ENCODE measurements at regions not wholly inside any gene's neighbourhood (a gene's known extent, or its start where the extent isn't known, plus 50 kb on each side); places are given as distances from the start of the nearest gene placed in this dataset.
A peak's percentile ranks its signal among the peaks of the same experiment; 100 is the strongest.

DNA sequence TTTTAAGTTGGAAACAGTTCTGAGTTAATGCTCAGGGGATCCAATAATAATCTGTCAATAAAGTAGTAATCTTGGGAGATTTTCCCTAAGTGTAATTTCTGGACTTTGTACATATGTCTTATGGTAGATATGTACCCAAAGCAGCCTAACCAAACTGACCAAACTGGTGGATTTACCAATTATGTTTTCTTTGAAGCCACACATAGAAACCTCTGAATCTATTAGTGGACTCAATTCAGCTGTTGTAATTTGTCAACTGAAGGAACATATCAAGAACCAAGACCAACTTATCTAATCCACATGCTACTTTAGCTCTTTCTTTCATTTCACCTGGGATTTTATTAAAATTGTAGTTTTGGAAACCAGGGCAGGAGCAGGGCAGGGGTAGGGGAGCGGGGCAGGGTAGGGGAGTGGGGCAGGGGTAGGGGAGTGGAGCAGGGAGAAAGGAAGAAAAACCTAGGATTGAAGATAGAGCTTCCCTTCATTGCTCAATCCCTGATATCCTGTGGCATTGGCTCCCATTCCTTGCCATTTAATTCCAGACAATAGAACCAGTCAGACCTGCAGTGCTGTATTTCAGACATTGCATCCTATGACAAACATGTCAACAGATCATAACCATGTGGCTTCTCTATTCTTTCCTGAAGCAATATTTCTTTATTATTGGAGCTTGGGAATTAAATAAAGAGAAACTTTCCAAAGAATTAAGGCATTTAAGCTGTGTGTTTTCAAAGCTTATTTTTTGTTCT is 101.8 kb downstream of the NFKBIZ start:
- TF ChIP-seq, protein P1, sequence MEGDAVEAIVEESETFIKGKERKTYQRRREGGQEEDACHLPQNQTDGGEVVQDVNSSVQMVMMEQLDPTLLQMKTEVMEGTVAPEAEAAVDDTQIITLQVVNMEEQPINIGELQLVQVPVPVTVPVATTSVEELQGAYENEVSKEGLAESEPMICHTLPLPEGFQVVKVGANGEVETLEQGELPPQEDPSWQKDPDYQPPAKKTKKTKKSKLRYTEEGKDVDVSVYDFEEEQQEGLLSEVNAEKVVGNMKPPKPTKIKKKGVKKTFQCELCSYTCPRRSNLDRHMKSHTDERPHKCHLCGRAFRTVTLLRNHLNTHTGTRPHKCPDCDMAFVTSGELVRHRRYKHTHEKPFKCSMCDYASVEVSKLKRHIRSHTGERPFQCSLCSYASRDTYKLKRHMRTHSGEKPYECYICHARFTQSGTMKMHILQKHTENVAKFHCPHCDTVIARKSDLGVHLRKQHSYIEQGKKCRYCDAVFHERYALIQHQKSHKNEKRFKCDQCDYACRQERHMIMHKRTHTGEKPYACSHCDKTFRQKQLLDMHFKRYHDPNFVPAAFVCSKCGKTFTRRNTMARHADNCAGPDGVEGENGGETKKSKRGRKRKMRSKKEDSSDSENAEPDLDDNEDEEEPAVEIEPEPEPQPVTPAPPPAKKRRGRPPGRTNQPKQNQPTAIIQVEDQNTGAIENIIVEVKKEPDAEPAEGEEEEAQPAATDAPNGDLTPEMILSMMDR (conservative IDR thresholded peaks at IDR 0.05; ENCODE audit: low read depth, low read length): no peak
- no peak for DNase-seq (ENCODE audit: low read depth)
- H3K4me3 ChIP-seq (ENCODE audit: low read depth, low read length): no peak overlapping the region

DNA sequence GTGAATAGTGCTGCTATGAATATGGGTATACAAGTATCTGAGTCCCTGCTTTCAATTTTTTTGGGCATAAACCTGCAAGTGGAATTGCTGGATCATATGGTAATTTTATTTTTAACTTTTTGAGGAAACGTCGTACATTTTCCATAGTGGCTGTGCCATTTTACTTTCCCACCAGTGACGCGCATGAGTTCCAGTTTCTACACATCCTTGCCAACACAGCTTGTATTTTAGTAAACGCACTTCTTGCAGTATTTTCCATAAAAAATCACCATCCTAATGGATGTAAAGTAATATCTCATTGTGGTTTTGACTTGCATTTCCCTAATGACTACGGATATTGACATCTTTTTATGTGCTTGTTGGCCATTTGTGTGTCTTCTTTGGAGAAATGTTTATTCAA is 105.0 kb downstream of the NFKBIZ start:
- no peak overlapping the region for H3K4me3 ChIP-seq (ENCODE audit: low read depth, low read length)
- DNase-seq (ENCODE audit: low read depth): no peak
- TF ChIP-seq, protein P1 (conservative IDR thresholded peaks at IDR 0.05; ENCODE audit: low read depth, low read length): no peak

DNA sequence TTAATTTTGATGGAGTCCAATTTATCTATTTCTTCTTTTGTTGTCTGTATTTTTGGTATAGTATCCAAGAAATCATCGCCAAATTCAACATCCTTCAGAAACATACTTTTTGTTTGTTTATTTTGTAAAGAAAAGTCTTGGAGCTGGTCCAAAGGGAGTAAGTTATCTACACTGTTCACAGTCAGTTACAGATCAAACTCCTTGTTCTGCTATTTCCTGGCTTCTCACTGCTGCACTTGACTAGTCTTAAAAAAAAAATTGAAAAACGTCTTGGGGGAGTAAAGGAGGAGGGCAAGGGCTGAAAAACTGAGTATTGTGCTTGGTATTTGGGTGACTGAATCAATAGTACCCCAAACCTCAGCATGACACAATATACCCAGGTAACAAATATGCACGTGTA is 105.6 kb downstream of the NFKBIZ start:
- H3K4me3 ChIP-seq (ENCODE audit: low read depth, low read length): no peak overlapping the region
- peak; percentile 64 for DNase-seq (ENCODE audit: low read depth)
- TF ChIP-seq, protein P1 (conservative IDR thresholded peaks at IDR 0.05; ENCODE audit: low read depth, low read length): no peak

DNA sequence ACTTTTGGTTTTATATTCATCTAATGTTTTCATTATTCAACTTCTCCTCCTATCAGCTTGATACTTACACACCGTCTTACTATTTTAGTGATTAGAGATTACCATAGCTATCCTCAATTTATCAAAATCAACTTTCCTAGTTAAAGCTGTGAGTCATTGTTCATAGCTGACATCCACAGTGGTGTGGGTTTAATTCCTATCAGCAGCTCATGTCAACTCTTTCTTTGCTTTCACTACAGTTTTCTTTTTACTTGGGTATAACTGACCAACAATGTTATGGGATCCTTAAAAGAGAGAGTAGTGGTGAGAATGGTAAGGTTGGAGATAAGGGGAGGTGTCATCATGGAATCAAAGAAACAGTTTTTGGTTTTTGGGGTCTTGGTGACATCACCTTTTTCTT is 112.7 kb downstream of the NFKBIZ start:
- DNase-seq (ENCODE audit: low read depth): peak; percentile 61
- H3K4me3 ChIP-seq (ENCODE audit: low read depth, low read length): no peak overlapping the region
- TF ChIP-seq, protein P1 (conservative IDR thresholded peaks at IDR 0.05; ENCODE audit: low read depth, low read length): no peak

DNA sequence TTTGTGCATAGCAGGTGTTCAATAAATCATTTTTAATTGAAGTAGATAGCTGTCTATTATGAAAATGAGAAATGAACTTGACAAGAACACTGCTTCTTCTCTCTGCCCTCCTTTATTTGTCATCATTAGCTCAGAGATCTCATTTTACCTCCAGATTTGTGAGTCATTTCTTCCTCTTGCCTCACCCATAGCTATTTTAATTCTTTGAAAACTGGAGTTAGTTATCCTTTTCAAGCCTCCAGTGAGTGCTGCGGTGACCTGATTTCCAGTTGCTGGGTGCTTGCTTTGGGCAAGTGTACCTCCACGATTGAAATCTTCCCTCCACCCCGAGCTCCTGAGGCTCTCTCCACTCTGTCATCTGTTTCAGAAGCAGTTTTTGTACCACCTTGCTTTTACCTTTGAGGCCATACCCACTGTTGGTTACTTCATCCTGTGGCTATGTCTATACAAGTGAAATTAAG is 114.6 kb downstream of the NFKBIZ start:
- DNase-seq (ENCODE audit: low read depth): peak; percentile 74
- TF ChIP-seq, protein P1 (conservative IDR thresholded peaks at IDR 0.05; ENCODE audit: low read depth, low read length): no peak
- no peak overlapping the region for H3K4me3 ChIP-seq (ENCODE audit: low read depth, low read length)

DNA sequence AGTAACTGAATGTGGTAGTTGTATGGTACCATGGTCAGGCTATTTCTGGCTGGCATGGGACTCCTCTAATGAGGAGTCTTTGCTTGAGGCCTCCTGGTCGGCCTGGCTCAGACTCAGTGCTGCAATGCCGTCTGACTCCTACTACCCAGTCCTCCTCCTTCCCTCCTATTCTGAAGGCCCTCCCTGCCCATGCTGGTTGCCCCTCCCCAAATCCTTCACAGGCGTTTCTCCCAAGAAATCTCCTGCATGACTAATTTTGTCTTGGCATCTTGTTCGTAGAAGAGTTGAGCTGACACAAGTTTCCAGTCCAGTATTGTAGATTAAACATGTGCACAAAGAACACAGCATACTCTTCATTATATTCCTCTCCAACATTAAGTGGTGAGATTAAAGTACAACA is 115.5 kb downstream of the NFKBIZ start:
- H3K4me3 ChIP-seq (ENCODE audit: low read depth, low read length): no peak overlapping the region
- TF ChIP-seq, protein P1 (conservative IDR thresholded peaks at IDR 0.05; ENCODE audit: low read depth, low read length): no peak
- no peak for DNase-seq (ENCODE audit: low read depth)

DNA sequence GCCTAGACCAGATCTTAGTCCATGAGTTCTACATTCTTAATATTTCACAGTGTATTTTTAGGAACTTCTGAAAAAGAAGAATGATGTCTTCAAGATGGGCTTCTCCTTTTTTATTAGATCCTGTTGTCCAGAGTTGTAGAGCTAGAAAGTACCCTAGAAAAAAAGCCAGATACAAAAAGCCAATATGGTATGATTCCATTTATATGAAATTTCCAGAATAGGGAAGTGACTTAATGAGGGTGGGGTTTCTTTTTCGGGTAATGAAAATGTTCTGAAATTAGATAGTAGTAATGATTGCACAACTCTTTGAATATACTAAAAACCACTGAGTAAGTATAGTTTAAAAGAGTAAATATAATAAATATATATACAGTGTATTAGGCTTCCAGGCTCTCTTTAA is 116.9 kb downstream of the NFKBIZ start:
- H3K4me3 ChIP-seq (ENCODE audit: low read depth, low read length): no peak overlapping the region
- TF ChIP-seq, protein P1 (conservative IDR thresholded peaks at IDR 0.05; ENCODE audit: low read depth, low read length): no peak
- no peak for DNase-seq (ENCODE audit: low read depth)
